ENCODE measurements at regions not wholly inside any gene's neighbourhood (a gene's known extent, or its start where the extent isn't known, plus 50 kb on each side); places are given as distances from the start of the nearest gene placed in this dataset.

DNA sequence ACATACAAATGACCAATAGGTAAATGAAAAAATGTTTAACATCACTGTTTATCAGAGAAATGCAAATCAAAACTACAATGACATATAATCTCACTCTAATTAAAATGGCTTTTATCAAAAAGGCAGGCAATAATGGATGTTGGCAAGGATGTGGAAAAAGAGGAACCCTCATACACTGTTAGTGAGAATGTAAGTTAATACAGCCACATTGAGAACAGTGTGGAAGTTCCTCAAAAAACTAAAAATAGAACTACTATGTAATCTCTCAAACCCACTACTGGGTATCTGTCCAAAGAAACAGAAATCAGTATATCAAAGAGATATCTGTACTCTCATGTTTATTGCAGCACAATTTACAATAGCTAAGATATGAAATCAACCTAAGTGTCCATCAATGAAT lies 165.9 kb upstream of the HHIP start:
- DNase-seq, result peak in 1 of 2 donors; percentile 32

DNA sequence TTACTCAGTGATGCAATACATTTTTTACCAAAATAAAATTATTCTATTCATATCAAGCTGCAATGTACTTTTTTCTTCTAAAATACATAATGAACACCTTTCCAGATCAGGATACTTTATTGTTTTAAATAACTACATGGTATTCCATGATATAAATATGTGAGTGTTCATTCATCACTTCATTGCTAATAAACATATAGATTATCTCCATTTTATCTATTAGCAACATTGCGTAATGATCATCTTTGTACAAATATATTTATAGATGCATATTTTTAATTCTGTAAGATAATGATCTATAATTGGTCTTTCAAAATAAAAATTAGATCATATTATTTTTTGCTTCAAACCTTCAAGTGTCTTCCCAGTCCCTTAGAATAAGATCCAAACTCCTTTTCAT lies 156.1 kb upstream of the HHIP start:
- DNase-seq, result no peak

DNA sequence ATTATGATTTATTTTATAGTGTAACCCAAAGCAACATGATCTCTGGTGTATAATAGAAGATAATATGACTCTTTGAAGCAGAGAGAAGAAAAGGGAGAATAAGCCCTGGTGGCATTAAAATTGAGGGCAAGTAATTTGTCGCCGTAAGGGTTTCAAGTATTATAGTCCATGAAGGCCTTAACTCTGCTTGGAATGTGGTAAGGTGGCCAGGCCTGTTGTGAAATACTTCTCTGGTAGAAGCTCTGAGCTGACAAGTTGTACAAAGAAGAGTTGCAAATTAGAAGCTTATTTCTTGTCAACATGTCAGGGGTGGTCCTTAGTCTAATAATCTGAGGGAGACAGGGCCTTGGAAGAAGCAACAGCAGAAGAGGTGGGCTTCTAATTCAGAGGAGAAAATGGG lies 151.7 kb upstream of the HHIP start:
- DNase-seq, result no peak

DNA sequence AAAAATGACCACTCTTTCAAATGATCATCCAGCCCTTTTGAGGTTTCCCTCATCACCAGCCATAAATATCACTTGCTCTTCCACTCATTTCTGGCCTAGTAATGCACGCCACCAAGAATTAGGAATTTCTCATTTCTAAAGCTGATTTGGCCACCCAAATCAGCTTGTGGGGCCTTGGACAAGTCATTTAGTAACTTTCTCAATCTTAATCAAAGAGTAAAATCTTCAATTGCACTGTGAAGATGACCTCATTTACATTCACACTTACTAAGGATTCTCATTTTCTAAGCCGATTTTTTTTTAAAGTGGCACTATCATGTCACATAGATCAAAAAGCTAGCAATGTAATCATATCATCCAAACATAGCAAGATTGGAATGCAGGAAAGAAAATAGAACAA lies 150.0 kb upstream of the HHIP start:
- no peak for DNase-seq

DNA sequence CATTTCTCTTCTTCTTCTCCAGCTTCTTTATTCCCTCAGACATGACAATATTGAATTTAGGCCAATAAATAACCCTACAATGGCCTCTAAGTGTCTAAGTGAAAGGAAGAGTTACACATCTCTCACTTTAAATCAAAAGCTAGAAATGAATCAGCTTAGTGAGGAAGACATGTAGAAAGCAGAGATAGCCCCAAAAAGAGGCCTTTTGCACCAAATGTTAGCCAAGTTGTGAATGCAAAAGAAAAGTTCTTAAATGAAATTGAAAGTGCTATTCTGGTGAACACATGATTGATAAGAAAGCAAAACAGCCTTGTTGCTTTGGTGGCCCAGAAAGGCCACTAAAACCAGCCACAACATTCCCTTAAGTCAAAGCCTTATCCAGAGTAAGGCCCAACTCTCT lies 146.2 kb upstream of the HHIP start:
- no peak for DNase-seq

DNA sequence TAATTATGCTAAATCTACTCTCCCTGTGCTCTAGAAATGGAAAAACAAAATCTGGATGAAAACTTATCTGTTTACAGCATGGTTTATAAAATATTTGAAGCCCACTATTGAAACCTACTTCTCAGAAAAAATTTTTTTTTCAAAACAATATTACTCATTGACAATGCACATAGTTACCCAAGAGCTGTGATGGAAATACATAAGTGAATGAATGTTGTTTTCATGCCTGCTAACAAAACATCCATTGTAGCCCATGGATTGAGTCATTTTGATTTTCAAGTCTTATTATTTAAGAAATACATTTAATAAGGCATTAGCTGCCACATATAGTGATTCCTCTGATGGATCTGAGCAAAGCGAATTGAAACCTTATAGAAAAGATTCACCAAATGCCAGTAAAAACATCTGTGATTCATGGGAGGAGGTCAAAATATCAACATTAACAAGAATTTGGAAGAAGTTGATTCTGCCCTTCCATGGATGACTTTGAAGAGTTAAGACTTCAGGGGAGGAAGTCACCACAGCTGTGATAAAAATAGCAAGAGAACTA lies 144.7 kb upstream of the HHIP start:
- DNase-seq, result no peak

DNA sequence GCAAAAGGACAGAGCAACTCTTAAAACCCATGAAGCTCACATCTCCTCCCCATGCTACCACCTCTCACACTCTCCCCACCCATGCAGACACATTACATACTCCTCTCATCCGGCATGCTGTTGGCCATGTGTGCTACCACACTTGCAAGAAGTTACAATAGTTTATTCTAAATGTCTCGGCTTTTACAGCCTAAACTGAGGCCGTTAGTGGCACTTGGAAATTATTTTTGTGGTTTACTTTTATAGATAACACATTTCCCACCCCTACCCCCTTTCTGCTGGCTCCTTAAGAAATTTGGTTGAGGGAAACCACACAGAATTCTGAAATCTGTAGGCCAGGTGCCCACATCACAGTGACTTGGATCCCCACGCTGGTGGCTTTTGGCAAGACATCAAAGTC lies 141.1 kb upstream of the HHIP start:
- no peak for DNase-seq

DNA sequence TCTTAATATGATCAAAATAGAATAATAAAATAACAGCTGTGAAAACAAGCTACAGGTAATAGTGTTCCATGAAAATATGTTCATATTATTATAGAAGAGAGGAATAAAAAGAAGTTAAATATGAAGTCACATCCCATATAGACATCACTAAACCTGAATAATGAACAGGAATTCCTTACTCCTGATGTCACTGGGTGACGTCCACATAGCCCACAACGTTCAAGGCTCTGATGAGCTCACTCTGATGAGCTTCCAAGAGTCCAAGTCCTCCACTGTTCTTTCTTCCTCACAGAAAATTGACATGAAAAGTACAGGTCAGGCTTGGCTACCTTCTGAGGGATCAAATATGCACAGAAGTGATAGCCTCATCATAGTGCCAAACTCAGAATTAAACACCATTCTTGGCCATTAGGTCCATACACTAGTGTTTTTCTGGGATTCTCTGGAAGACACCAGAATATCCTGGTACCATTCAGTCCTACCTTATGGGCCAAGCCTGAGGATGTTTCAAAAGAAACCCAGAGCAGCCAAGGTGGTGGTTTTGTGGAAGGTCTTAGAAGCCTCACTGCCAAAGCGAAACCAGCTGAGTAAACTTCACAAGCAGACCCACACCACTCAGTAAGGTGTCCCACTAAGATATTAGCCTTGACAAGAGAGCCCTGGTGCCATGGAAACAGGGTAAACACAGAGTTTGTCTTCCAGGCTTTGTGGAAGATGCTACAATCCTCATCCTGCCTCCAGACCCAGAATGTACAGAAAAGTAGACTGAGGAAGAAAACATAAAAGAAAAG lies 138.4 kb upstream of the HHIP start:
- DNase-seq, result no peak

DNA sequence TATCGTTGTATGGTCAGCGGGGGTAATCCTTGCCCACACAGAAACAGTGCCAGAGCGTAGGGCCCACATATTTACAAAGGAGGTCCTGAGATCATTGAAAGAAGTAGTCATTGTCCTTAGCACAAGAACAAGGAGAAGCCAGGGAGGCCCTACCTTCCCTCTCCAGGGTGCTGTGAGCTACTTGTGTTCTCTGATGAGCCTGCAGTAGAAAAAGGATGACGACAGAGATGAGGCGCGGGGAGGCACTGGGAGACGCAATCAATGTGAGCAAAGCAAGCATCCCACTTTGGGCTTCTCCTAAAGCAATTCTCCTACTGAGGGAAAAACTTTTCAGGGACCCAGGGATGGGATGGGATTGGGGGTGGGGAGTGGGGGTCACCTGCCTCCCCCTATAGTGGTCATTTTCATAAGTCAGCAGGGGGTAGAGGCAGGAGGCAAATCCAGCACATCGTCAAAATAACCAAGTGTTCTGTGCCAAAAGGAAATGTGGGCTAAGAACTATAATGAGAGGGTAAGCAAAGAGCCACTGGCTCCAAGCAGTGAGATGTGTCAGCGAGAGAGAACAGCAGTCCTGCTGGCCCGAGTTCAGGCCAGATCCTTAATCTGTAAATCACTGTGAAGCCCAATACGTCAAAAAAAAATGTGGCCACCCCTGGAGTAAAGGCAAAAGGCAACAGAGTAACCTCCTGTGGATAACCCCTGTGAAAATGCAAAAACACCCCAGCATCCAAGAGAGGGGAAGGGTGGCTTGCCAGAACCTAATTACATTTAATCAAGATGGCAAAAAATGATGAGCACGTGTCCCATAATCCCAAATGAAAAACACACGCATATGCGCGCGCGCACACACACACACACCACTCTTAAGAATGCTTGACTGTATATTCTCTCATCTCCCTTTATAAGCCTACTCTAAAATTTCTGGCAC lies 136.6 kb upstream of the HHIP start:
- no peak for DNase-seq

DNA sequence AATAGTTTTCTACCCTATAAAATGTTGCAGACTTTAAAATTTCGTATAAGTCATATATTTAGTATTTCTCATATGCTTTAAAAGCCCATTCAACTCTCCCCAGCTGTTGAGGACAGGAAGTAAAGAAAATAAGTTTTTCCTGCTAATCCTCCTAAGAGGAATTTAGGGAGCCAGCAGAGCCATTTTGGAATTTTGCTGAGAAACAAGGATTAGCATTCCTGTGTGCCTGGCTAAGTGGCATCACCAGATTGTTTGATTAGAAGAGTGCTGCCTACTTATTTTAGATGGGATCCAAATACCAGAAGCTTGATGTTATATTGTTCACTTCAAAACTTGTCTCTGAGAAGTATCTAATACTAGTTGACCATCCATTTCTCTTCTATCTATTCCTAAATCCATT lies 131.2 kb upstream of the HHIP start:
- DNase-seq, result no peak

DNA sequence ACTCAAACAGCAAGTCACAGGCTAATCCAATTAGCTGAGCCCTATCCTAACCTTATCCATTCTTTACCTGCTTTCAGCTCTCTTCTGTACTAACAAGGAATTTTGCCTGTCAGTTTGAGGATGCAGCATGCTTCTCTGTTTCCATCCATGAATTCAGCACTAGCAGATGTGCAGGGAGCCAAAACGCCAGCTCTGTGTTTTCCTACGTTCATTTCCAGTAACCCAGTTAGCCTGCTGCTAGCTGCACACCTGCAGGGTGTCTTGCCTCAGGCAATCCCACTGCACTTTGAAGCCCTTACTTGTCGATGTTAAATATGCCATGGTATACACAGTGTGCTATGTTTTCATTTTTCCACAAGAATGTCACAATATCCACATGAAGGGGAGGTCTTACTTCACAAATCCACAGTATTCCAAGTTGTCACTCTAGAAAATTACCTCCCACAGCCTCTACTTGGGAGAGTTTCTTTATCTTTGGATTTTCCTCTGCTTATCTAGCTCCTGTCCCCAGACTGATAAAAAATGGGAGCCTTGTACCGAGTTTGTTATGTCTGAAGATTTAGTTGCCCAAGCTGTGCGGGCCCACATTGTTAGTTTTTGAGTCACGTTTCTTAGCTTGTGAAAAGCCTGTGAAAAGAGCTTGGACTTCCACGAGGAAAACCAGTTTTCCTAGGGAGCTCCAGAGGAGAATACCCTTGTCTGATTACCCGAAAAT lies 127.6 kb upstream of the HHIP start:
- DNase-seq, result no peak

DNA sequence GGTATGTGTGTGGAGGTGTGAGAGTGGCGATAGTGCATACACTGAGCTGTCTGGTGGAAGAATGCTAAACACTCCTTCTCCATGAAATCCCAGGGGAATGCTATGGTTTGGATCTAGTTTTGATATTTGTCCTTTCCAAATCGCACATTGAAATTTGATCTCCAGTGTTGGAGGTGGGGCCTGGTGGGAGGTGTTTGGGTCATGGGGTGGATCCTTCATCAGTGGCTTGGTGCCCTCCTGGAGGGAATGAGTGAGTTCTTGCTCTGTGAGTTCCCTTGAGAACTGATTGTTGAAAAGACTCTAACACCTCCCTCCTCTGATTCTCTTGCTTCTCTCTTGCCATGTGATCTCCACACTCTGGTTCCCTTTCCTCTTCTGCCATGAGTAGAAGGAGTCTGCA lies 114.1 kb upstream of the HHIP start:
- no peak for DNase-seq

DNA sequence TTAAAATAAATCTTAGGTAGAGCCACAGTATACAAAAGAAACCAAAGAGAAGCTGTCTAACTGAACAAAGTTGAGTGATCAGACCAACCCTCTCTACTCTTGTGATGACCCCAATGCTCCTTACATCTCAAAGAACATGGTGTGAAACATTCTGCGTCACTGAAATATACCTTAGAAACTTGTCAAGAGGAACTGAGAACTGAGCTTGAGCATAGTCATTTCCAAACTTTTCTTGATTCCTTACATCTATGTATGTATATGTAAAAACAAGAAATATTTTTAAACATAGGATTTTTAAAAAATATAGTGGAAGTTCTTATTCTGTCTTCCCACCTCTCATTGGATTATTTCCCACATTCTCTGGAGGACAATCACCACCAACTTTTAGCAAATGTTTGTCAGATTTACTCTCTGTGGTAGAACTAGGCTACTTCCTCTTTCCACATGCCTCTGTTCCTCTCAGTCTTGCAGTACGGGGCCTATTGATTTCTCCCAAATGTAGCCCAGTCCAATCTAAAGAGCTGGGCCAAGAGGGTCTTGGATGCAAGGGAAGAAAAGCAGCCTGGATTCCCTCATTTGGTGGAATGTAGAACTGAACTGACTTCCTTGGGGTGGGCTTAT lies 98.2 kb upstream of the HHIP start:
- no peak for DNase-seq

DNA sequence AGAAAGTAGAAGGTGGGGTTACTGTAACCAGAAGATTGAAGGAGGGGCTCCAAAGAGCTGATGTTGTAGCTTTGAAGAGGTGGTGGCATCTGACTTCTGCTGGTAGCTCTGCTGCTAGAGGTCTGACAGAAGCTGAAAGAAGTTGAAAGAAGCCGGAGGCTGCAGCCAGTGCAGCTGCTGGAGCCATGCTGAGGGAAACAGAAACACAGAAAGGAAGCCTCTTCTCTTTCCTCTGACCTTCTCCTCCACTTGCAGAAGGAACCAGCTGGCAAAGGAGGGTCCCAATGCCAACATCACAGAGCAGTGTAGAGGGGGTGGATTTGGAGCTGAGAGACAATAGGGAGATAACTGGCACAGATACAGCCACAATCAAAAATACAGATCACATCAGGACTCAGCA lies 89.3 kb upstream of the HHIP start:
- DNase-seq, result no peak

DNA sequence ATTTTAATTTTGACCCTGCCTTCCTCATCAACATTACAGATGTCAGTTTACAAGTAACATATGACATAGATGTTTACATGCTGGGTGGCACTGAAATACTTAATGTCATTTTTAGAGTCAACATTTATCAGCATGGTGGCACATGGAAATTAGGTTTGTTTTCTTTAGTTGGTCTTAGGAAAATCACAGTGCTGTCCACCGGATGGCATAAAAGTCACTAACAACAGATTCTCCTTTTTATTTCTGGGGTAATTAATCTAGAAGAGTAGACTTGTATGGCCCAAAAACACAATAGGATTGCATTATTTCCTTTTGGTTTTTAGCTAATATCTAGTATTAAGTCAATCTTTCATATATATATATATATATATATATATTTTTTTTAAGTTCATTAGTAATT lies 88.6 kb upstream of the HHIP start:
- no peak for DNase-seq

DNA sequence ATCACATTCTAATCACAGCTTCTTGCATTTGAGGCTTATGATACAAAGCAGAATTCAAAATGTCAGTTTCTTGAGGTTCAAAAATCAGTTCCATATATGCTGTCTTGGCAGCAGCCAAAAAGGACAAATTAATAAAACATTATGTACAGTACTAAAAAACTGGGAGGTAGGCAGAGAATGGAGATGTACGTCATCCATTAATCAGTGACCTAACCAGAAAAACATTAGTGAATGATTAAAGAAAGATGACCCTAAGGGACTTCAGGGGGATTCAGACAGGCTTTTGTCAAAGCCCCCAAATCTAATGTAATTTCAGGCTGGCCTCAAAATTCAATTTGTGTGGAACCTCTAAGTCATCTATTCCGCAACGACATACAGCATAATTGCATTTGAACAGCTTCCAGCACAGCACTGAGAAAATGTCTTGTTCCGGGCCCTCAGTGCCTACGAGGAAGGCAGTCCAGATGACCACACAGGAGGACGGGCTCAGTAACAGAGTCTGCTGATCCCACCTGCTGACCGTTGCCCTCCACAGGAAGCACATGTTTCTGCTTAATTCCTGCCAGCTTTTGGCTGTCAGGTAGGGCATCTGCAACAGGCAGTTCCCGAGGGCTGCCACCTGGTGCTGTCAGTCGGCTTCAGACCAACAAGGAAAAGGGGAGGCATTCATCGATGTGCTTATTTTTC lies 83.8 kb upstream of the HHIP start:
- no peak for DNase-seq

DNA sequence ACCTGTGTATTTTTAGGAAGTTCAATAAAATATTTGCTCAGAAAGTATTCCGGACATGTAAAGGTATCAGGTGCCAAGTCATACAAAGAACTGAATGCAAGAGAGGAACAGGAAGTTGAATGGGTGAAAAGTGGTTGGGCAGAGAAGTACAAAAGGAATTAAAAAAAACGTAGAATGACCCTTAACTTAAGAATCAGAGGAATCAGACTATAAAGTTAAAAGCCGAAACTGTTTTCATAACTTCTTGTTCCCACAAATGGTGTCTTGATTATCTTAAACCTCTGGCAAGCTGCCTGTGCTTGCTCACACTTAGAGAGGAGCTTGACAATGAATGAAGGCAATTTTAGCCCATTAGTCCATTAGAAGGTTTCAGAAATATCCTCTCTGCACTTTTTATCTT lies 81.6 kb upstream of the HHIP start:
- no peak for DNase-seq

DNA sequence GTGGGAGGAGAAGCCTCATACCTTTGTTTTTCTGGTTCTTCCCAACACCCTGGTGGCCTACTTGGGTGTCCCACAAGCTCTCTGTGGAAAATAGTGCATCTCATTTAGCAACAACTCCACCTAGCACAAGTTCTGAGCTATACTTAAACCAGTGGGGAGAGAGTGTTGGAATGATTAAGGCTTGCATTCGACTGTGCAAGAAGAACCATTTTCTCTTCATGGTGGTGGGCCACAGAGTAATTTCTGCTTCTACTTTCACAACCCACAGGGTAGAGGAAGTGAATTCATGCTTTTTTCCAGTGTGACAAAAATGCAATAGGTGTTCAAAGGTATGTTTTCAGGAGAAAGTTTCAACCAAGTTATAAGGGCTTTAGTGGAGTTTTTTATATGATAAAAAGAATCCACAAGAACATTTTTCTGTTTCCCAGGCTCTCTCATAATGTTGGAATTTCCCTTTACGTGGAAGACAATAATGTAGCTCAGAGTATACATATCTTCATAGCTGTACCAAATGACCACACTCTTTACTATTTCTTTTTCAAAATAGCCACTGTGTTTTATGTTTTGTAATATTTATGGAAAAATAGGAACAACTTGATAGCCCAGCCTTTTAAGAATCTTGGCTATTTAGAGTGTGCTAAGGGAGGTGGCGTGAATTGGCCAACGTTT lies 80.3 kb upstream of the HHIP start:
- DNase-seq, result no peak

DNA sequence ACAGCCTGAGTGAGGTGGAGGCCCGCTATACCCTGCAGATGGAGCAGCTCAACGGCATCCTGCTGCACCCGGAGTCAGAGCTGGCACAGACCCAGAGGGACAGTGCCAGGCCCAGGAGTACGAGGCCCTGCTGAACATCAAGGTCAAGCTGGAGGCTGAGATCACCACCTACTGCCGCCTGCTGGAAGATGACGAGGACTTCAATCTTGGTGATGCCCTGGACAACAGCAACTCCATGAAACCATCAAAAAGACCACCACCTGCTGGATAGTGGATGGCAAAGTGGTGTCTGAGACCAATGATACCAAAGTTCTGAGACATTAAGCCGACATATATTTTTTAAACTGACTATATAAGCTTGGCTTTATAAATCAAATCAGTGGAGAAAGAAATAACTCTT lies 73.3 kb upstream of the HHIP start:
- DNase-seq, result no peak

DNA sequence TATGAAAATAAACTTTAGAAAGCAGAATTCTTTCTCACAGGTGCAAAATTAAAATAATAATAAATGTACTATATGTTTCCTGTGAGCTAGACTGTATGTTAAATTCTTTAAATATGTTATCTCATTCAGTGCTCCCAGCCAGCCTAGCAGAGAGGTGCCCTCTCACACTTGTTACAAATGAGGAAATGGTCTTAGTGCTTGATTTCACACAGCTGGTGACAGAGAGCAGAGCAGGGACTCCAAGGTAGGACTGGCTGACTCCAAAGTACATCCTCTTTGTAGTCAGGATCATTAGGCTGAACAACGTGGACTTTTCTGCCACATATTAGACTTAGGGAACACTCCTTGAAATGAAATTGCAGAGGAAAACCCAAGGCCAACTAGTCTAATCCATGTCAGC lies 72.0 kb upstream of the HHIP start:
- no peak for DNase-seq

DNA sequence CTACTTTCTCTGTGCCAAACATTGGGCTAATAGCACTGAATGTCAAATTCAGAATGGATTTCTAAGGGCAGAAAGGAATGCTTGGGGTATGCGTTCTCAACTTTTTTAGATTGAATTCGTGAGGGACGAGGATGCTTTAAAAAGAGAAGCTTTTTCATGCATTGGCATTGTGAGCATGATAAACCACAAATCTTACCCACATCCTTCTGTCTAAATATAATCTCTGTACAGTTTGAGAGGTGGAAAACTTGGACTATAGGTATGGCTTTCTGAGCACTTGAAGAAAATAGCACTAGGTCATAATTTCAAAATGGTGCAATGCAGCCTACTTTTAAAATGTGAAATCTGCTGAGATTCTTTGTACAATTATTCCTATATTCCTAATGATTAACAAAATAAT lies 71.4 kb upstream of the HHIP start:
- no peak for DNase-seq

DNA sequence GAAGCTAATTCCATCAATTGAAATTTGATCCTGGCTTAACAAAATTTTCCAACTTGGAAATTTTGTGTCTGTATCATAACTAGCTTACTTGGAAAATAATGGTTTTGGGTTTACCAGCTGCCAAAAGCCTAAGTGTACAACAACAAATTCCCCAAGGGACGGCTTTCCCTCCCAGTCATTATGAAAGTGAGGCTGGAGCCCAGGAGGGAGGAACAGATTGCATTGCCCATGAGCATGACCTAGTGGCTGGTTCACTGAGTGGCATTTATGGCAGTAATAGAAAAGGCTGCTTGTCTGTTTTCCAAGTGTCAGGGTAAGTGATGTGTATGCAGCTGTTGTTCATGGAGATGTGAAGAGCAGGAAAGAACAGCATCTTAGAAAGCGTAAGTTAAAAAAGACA lies 70.8 kb upstream of the HHIP start:
- DNase-seq, result no peak
